ENCODE measurements at regions not wholly inside any gene's neighbourhood (a gene's known extent, or its start where the extent isn't known, plus 50 kb on each side); places are given as distances from the start of the nearest gene placed in this dataset.

DNA sequence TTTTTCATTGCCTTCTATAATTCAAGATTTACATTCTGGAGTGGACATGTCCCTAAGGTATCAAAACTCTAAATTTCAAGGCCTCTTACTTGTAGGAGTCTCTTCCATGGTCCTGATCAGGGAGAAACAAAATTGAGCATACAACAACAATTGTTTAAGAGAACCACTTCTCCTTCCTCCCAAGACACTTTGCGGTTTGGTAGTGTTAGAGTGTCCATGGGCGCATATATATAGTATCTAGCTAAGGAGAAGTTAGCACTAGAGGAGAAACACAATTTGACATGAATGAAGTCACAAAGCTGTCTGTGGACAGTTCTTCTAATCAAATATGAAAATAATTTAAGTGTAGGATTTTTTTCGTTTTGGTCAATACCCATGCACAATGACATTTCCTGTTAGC lies 349.1 kb upstream of the MAP2 start:
- TF ChIP-seq, protein P1, sequence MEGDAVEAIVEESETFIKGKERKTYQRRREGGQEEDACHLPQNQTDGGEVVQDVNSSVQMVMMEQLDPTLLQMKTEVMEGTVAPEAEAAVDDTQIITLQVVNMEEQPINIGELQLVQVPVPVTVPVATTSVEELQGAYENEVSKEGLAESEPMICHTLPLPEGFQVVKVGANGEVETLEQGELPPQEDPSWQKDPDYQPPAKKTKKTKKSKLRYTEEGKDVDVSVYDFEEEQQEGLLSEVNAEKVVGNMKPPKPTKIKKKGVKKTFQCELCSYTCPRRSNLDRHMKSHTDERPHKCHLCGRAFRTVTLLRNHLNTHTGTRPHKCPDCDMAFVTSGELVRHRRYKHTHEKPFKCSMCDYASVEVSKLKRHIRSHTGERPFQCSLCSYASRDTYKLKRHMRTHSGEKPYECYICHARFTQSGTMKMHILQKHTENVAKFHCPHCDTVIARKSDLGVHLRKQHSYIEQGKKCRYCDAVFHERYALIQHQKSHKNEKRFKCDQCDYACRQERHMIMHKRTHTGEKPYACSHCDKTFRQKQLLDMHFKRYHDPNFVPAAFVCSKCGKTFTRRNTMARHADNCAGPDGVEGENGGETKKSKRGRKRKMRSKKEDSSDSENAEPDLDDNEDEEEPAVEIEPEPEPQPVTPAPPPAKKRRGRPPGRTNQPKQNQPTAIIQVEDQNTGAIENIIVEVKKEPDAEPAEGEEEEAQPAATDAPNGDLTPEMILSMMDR (IDR thresholded peaks at IDR 0.05) = no peak
- no peak for TF ChIP-seq POLR2A (IDR thresholded peaks at IDR 0.05)

Measured in esophagus squamous epithelium (tissue), 4 donors.